Caco-2 (cell line): ENCODE measurements at regions not wholly inside any gene's neighbourhood (a gene's known extent, or its start where the extent isn't known, plus 50 kb on each side); places are given as distances from the start of the nearest gene placed in this dataset.

Source experiments
- BruUV-seq: library from RNA; stranded (reverse); fragments of 400-500 nt; replicated peaks from 2 replicates; lab custom pipeline; 2021; lab: Mats Ljungman, UMichigan
- CTCF ChIA-PET: fragments of 300-600 bp; sonication (Branson Sonifier 250); formaldehyde crosslinking; loops from one replicate; lab custom pipeline; 2022; ENCODE audit warnings: antibody characterized with exemption; lab: Charles Lee
- POLR2A ChIA-PET: fragments of 300-600 bp; sonication (Branson Sonifier 250); formaldehyde crosslinking; loops from one replicate; lab custom pipeline; 2022; ENCODE audit warnings: antibody characterized with exemption; lab: Charles Lee
- DNase-seq, 2 experiments: peaks; one replicate each; pipeline versions ENCODE4 v3.0.0 to v3.0.0-alpha.2; 2020 to 2022
- H3K27me3 ChIP-seq: replicated peaks from 2 replicates; pipeline ENCODE4 v1.6.0; 2011; ENCODE audit warnings: low read length; ENCODE audit not compliant: control insufficient read depth, insufficient read depth
- H3K36me3 ChIP-seq: 2 replicates; pipeline ENCODE4 v1.5.1; 2011; ENCODE audit warnings: low read length; ENCODE audit not compliant: control insufficient read depth, insufficient read depth
- H3K4me1 ChIP-seq: fragments of 250-450 bp; sonication (Bioruptor Pico); 2 replicates; pipeline ENCODE4 v1.5.1; 2020; ENCODE audit warnings: mild to moderate bottlenecking
- H3K4me3 ChIP-seq: 2 replicates; pipeline ENCODE4 v1.5.1; 2011; ENCODE audit warnings: low read depth, mild to moderate bottlenecking, control low read depth, low read length
- H3K9me3 ChIP-seq: fragments of 250-450 bp; sonication (Bioruptor Pico); 2 replicates; pipeline ENCODE4 v1.5.1; 2020; ENCODE audit warnings: mild to moderate bottlenecking, moderate library complexity
- H3K27ac Mint-ChIP-seq: one replicate; pipeline ENCODE4 v1.8.0; 2022; ENCODE audit warnings: mixed read lengths; ENCODE audit not compliant: unreplicated experiment
- H3K27me3 Mint-ChIP-seq: one replicate; pipeline ENCODE4 v1.8.0; 2022; ENCODE audit warnings: mixed read lengths; ENCODE audit not compliant: insufficient read depth, unreplicated experiment
- H3K36me3 Mint-ChIP-seq: one replicate; pipeline ENCODE4 v1.8.0; 2022; ENCODE audit warnings: mild to moderate bottlenecking, mixed read lengths; ENCODE audit not compliant: insufficient read depth, unreplicated experiment
- H3K4me1 Mint-ChIP-seq: one replicate; pipeline ENCODE4 v1.8.0; 2022; ENCODE audit warnings: low read depth, mixed read lengths; ENCODE audit not compliant: unreplicated experiment
- H3K4me3 Mint-ChIP-seq: one replicate; pipeline ENCODE4 v1.8.0; 2022; ENCODE audit warnings: mild to moderate bottlenecking, moderate library complexity, mixed read lengths; ENCODE audit not compliant: unreplicated experiment
- H3K9me3 Mint-ChIP-seq: one replicate; pipeline ENCODE4 v1.8.0; 2022; ENCODE audit warnings: mixed read lengths; ENCODE audit not compliant: unreplicated experiment
- intact Hi-C: fragments of 100-400 bp; cut with micrococcal nuclease; formaldehyde crosslinking; loops from one replicate; pipeline ENCODE4 v1.10.0; 2022; ENCODE audit not compliant: unreplicated experiment
- TF ChIP-seq, protein P1 (sequence below), 2 experiments: fragments of 200-600 bp in 1 of 2; IDR thresholded peaks; 1 replicate in 1 of 2; 2 replicates in 1 of 2; pipeline versions ENCODE4 v1.5.1 to v1.8.0; 2011 to 2022; ENCODE audit warnings: antibody characterized with exemption in 1 of 2, control low read depth in 1 of 2, inconsistent platforms in 1 of 2, low read depth in 1 of 2, low read length in 1 of 2, mild to moderate bottlenecking in 1 of 2, moderate library complexity in 1 of 2; ENCODE audit not compliant: insufficient read depth in 1 of 2, severe bottlenecking in 1 of 2, unreplicated experiment in 1 of 2

GRCh38 chr3:16658004-16658924, 53.0 kb upstream of the DAZL start:
- TF ChIP-seq, protein P1, sequence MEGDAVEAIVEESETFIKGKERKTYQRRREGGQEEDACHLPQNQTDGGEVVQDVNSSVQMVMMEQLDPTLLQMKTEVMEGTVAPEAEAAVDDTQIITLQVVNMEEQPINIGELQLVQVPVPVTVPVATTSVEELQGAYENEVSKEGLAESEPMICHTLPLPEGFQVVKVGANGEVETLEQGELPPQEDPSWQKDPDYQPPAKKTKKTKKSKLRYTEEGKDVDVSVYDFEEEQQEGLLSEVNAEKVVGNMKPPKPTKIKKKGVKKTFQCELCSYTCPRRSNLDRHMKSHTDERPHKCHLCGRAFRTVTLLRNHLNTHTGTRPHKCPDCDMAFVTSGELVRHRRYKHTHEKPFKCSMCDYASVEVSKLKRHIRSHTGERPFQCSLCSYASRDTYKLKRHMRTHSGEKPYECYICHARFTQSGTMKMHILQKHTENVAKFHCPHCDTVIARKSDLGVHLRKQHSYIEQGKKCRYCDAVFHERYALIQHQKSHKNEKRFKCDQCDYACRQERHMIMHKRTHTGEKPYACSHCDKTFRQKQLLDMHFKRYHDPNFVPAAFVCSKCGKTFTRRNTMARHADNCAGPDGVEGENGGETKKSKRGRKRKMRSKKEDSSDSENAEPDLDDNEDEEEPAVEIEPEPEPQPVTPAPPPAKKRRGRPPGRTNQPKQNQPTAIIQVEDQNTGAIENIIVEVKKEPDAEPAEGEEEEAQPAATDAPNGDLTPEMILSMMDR (IDR thresholded peaks at IDR 0.05; ENCODE audit: insufficient read depth in 1 of 2, low read depth in 1 of 2, low read length in 1 of 2, severe bottlenecking in 1 of 2, unreplicated experiment in 1 of 2) = peak in 1 of 2 experiments; percentile 20
- Histone ChIP-seq H3K27me3 (no peaks in the 10 kb centered on the region), H3K36me3 (no peaks in the 10 kb centered on the region), H3K4me1 (no peaks in the 10 kb centered on the region), H3K4me3 (no peak overlapping the region), H3K9me3 (no peaks in the 10 kb centered on the region)
- Mint-ChIP-seq H3K4me3 (no peak overlapping the region), H3K9me3 (no peaks in the 10 kb centered on the region), H3K4me1 (no peaks in the 10 kb centered on the region), H3K27me3 (peaks cover 7% of the 10 kb centered on the region), H3K36me3 (no peaks in the 10 kb centered on the region), H3K27ac (no peak overlapping the region)
- POLR2A ChIA-PET = no interaction called here
- no peak for DNase-seq
- intact Hi-C loops = no loop called here
- CTCF ChIA-PET = no interaction called here
- no TSS peak for BruUV-seq

- ChIA-PET CTCF (no interaction called here), POLR2A (no interaction called here)
- TF ChIP-seq, protein P1 (IDR thresholded peaks at IDR 0.05; ENCODE audit: insufficient read depth in 1 of 2, low read depth in 1 of 2, low read length in 1 of 2, severe bottlenecking in 1 of 2, unreplicated experiment in 1 of 2) = no peak
- H3K27me3 ChIP-seq = no peaks in the 10 kb centered on the region
- no TSS peak for BruUV-seq
- Mint-ChIP-seq H3K27ac (no peak overlapping the region), H3K4me3 (no peak overlapping the region), H3K36me3 (no peaks in the 10 kb centered on the region), H3K9me3 (no peaks in the 10 kb centered on the region), H3K27me3 (peaks cover 10% of the 10 kb centered on the region), H3K4me1 (no peaks in the 10 kb centered on the region)
- no peak for DNase-seq
- H3K4me1 ChIP-seq = no peaks in the 10 kb centered on the region
- H3K36me3 ChIP-seq = no peaks in the 10 kb centered on the region
- intact Hi-C loops = no loop called here
- H3K9me3 ChIP-seq = no peaks in the 10 kb centered on the region
- H3K4me3 ChIP-seq = no peak overlapping the region
These were observed 53.9 kb upstream of the DAZL start for GRCh38 chr3:16658925-16659793.
